HEK293 (cell line): ENCODE measurements at regions not wholly inside any gene's neighbourhood (a gene's known extent, or its start where the extent isn't known, plus 50 kb on each side); places are given as distances from the start of the nearest gene placed in this dataset.

Source experiments
- KLF1 ChIP-seq: fragments of 450-650 bp; formaldehyde crosslinking; IDR thresholded peaks from 2 replicates; pipeline ENCODE4 v1.5.1; 2016; ENCODE audit warnings: missing biosample characterization, missing genetic modification characterization
- ZFP69B ChIP-seq: fragments of 450-650 bp; formaldehyde crosslinking; IDR thresholded peaks from 2 replicates; pipeline ENCODE4 v1.5.1; 2016; ENCODE audit warnings: missing biosample characterization, missing genetic modification characterization
- ZNF140 ChIP-seq: fragments of 450-650 bp; formaldehyde crosslinking; IDR thresholded peaks from 2 replicates; pipeline ENCODE4 v1.5.1; 2016; ENCODE audit warnings: missing biosample characterization, missing genetic modification characterization
- ZNF274 ChIP-seq, 2 experiments: fragments of 200-500 bp in 1 of 2; fragments of 450-650 bp in 1 of 2; sonication (Bioruptor generic) in 1 of 2; formaldehyde crosslinking in 1 of 2; IDR thresholded peaks; 2 replicates each; pipeline versions ENCODE4 v1.5.1 to v1.6.1; 2014 to 2016; ENCODE audit warnings: borderline replicate concordance in 1 of 2, inconsistent platforms in 1 of 2, low read length in 1 of 2, missing biosample characterization in 1 of 2, missing genetic modification characterization in 1 of 2
- TF ChIP-seq, protein P1 (sequence below): fragments of 450-650 bp; formaldehyde crosslinking; IDR thresholded peaks from 2 replicates; pipeline ENCODE4 v1.5.1; 2016; ENCODE audit warnings: missing biosample characterization, missing genetic modification characterization
- TF ChIP-seq, protein P2 (sequence below): fragments of 450-650 bp; formaldehyde crosslinking; IDR thresholded peaks from 2 replicates; pipeline ENCODE4 v1.5.1; 2016; ENCODE audit warnings: missing biosample characterization, missing genetic modification characterization

GRCh38 chr10:57786331-57786730 is 481.4 kb downstream of the IPMK start:
- TF ChIP-seq ZNF274 (IDR thresholded peaks at IDR 0.05; ENCODE audit: low read length), result no peak
- TF ChIP-seq ZNF274 (tag by site-specific recombination; IDR thresholded peaks at IDR 0.05; ENCODE audit: borderline replicate concordance), result no peak
- TF ChIP-seq, protein P1, sequence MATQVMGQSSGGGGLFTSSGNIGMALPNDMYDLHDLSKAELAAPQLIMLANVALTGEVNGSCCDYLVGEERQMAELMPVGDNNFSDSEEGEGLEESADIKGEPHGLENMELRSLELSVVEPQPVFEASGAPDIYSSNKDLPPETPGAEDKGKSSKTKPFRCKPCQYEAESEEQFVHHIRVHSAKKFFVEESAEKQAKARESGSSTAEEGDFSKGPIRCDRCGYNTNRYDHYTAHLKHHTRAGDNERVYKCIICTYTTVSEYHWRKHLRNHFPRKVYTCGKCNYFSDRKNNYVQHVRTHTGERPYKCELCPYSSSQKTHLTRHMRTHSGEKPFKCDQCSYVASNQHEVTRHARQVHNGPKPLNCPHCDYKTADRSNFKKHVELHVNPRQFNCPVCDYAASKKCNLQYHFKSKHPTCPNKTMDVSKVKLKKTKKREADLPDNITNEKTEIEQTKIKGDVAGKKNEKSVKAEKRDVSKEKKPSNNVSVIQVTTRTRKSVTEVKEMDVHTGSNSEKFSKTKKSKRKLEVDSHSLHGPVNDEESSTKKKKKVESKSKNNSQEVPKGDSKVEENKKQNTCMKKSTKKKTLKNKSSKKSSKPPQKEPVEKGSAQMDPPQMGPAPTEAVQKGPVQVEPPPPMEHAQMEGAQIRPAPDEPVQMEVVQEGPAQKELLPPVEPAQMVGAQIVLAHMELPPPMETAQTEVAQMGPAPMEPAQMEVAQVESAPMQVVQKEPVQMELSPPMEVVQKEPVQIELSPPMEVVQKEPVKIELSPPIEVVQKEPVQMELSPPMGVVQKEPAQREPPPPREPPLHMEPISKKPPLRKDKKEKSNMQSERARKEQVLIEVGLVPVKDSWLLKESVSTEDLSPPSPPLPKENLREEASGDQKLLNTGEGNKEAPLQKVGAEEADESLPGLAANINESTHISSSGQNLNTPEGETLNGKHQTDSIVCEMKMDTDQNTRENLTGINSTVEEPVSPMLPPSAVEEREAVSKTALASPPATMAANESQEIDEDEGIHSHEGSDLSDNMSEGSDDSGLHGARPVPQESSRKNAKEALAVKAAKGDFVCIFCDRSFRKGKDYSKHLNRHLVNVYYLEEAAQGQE (tag by site-specific recombination), result no peak
- TF ChIP-seq ZNF140 (tag by site-specific recombination), result no peak
- TF ChIP-seq ZFP69B, result no peak
- TF ChIP-seq, protein P2, sequence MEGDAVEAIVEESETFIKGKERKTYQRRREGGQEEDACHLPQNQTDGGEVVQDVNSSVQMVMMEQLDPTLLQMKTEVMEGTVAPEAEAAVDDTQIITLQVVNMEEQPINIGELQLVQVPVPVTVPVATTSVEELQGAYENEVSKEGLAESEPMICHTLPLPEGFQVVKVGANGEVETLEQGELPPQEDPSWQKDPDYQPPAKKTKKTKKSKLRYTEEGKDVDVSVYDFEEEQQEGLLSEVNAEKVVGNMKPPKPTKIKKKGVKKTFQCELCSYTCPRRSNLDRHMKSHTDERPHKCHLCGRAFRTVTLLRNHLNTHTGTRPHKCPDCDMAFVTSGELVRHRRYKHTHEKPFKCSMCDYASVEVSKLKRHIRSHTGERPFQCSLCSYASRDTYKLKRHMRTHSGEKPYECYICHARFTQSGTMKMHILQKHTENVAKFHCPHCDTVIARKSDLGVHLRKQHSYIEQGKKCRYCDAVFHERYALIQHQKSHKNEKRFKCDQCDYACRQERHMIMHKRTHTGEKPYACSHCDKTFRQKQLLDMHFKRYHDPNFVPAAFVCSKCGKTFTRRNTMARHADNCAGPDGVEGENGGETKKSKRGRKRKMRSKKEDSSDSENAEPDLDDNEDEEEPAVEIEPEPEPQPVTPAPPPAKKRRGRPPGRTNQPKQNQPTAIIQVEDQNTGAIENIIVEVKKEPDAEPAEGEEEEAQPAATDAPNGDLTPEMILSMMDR (tag by site-specific recombination), result no peak
- TF ChIP-seq KLF1 (tag by site-specific recombination), result no peak
